ENCODE measurements at regions not wholly inside any gene's neighbourhood (a gene's known extent, or its start where the extent isn't known, plus 50 kb on each side); places are given as distances from the start of the nearest gene placed in this dataset.
A peak's percentile ranks its signal among the peaks of the same experiment; 100 is the strongest.
"Not testable (repeated sequence)": the region's sequence is repeated elsewhere in the genome, so short reads cannot be mapped to it uniquely, and the experiment has no call there.

- ATAC-seq; H3K27ac Mint-ChIP-seq; CTCF ChIA-PET; H3K9me3 Mint-ChIP-seq (ENCODE audit: low read depth); DNase-seq; H3K4me3 Mint-ChIP-seq; H3K27me3 Mint-ChIP-seq: not testable (repeated sequence)
- Mint-ChIP-seq H3K36me3 (peaks cover 21% of the 10 kb centered on the region), H3K4me1 (peaks cover 17% of the 10 kb centered on the region)
Measured at GRCh38 chr18:14203424-14203823, 71.2 kb upstream of the ZNF519 start.

- H3K4me1 Mint-ChIP-seq: peaks cover 28% of the 10 kb centered on the region
- not testable (repeated sequence) for DNase-seq; H3K9me3 Mint-ChIP-seq (ENCODE audit: low read depth); H3K27me3 Mint-ChIP-seq
- peak overlapping the region; percentile 69 for H3K27ac Mint-ChIP-seq
- CTCF ChIA-PET: interaction anchor here (1.4 kb wide), 1 partner anchor 12 kb away, joined by 7 read pairs; no protein-coding TSS in a partner anchor
- H3K36me3 Mint-ChIP-seq: peaks cover 15% of the 10 kb centered on the region
- peak; percentile 80 for ATAC-seq
- peak overlapping the region; percentile 9 for H3K4me3 Mint-ChIP-seq
Measured at GRCh38 chr18:14190776-14191442, 58.7 kb upstream of the ZNF519 start.

- Mint-ChIP-seq H3K4me1 (peaks cover 28% of the 10 kb centered on the region), H3K4me3 (no peak overlapping the region), H3K27ac (peak overlapping the region; percentile 69), H3K36me3 (peaks cover 20% of the 10 kb centered on the region), H3K27me3 (no peaks in the 10 kb centered on the region), H3K9me3 (ENCODE audit: low read depth) (no peaks in the 10 kb centered on the region)
- CTCF ChIA-PET: interaction anchor here (1.4 kb wide), 1 partner anchor 11 kb away, joined by 7 read pairs; no protein-coding TSS in a partner anchor
- no peak for DNase-seq
- peak; percentile 72 for ATAC-seq
Measured at GRCh38 chr18:14189858-14190257, 57.6 kb upstream of the ZNF519 start.

- not testable (repeated sequence) for H3K27me3 Mint-ChIP-seq; H3K9me3 Mint-ChIP-seq (ENCODE audit: low read depth); DNase-seq; ATAC-seq; H3K4me3 Mint-ChIP-seq
- Mint-ChIP-seq H3K27ac (peak overlapping the region; percentile 21), H3K36me3 (peaks cover 24% of the 10 kb centered on the region), H3K4me1 (peaks cover 28% of the 10 kb centered on the region)
- CTCF ChIA-PET: interaction anchor here (0.9 kb wide), 1 partner anchor 10 kb away, joined by 3 read pairs; no protein-coding TSS in a partner anchor
Measured at GRCh38 chr18:14188751-14189406, 56.6 kb upstream of the ZNF519 start.
